ENCODE measurements at regions not wholly inside any gene's neighbourhood (a gene's known extent, or its start where the extent isn't known, plus 50 kb on each side); places are given as distances from the start of the nearest gene placed in this dataset.

DNA sequence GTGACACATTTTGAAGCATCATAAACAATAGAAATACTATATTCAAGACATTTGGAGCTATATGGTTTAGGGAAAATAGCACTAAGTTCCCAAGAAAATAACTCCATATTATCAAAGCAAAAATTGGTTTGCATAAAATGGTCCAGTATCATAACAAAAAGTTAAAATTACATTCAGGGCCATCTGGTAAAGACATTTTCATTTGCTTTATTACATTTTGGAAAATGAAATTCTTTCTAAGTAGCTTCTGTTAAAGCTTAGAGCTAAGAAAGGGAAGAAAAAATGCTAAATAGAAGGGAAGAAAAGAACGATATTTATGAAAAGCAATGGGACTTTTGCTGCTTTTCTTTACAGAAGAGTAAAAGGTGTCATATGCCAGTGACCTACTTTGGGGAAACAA, 155.4 kb upstream of the GOT2 start:
- Histone ChIP-seq H4K20me1 (ENCODE audit: insufficient read depth, low read length) (no peaks in the 10 kb centered on the region), H3K4me2 (ENCODE audit: low read depth, low read length) (no peak overlapping the region), H3K36me3 (replicated peaks; ENCODE audit: insufficient read depth, low read length) (no peaks in the 10 kb centered on the region), H3K4me1 (ENCODE audit: low read length) (no peaks in the 10 kb centered on the region), H3K4me3 (ENCODE audit: low read length) (no peak overlapping the region), H2AFZ (ENCODE audit: low read length) (no peak overlapping the region), H3K9ac (ENCODE audit: low read length) (no peak overlapping the region), H3F3A (ENCODE audit: insufficient read depth, low read length) (no peaks in the 10 kb centered on the region), H3K79me2 (ENCODE audit: low read length) (no peaks in the 10 kb centered on the region), H3K9me3 (replicated peaks; ENCODE audit: insufficient read depth, low read length) (no peaks in the 10 kb centered on the region), H3K9me2 (replicated peaks; ENCODE audit: insufficient read depth, low read length) (no peaks in the 10 kb centered on the region), H3K27ac (ENCODE audit: low read length) (no peak overlapping the region), H3K27me3 (replicated peaks; ENCODE audit: insufficient read depth, low read length) (no peaks in the 10 kb centered on the region)
- no peak for DNase-seq
- TF ChIP-seq EZH2 (optimal IDR thresholded peaks at IDR 0.05; ENCODE audit: low read depth, low read length) (no peak), EZH2phosphoT487 (IDR thresholded peaks at IDR 0.05; ENCODE audit: low read length) (no peak)
- TF ChIP-seq, protein P1, sequence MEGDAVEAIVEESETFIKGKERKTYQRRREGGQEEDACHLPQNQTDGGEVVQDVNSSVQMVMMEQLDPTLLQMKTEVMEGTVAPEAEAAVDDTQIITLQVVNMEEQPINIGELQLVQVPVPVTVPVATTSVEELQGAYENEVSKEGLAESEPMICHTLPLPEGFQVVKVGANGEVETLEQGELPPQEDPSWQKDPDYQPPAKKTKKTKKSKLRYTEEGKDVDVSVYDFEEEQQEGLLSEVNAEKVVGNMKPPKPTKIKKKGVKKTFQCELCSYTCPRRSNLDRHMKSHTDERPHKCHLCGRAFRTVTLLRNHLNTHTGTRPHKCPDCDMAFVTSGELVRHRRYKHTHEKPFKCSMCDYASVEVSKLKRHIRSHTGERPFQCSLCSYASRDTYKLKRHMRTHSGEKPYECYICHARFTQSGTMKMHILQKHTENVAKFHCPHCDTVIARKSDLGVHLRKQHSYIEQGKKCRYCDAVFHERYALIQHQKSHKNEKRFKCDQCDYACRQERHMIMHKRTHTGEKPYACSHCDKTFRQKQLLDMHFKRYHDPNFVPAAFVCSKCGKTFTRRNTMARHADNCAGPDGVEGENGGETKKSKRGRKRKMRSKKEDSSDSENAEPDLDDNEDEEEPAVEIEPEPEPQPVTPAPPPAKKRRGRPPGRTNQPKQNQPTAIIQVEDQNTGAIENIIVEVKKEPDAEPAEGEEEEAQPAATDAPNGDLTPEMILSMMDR (IDR thresholded peaks at IDR 0.05; ENCODE audit: low read length), result no peak

DNA sequence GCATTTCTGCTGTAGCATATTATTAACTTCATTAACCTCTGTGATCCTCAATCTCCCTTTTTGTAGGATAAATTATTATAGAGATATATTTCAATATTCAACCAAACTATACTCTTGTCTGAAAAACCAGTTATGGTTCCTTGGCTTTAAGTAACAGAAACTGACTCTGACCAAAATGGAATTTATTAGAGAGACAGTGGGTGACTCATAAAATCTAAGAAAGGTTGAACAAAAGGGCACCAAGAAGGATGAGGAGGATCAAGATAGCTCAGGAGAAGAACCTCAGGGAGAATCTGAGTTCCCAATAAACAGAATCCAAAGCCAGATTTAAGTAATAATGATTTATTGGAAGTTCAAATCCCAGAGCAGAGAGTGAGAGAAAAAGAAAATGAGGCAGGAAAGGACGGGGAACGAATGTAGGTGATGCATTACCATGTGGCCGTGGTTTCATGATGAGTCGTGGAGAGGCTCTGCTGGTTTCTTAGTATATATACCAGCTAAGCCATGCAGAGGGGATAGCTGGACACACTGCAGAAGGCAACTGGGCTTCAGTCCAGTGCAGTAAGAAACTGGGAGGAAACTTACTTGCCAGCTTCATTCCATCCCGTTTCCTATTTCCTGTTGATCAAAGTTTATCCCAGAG, 151.5 kb upstream of the GOT2 start:
- Histone ChIP-seq H3K79me2 (ENCODE audit: low read length) (no peaks in the 10 kb centered on the region), H3K27ac (ENCODE audit: low read length) (no peak overlapping the region), H3K9me3 (replicated peaks; ENCODE audit: insufficient read depth, low read length) (no peaks in the 10 kb centered on the region), H3K4me3 (ENCODE audit: low read length) (no peak overlapping the region), H3K27me3 (replicated peaks; ENCODE audit: insufficient read depth, low read length) (no peaks in the 10 kb centered on the region), H3K9me2 (replicated peaks; ENCODE audit: insufficient read depth, low read length) (no peaks in the 10 kb centered on the region), H3K4me2 (ENCODE audit: low read depth, low read length) (no peak overlapping the region), H2AFZ (ENCODE audit: low read length) (no peak overlapping the region), H3F3A (ENCODE audit: insufficient read depth, low read length) (no peaks in the 10 kb centered on the region), H3K4me1 (ENCODE audit: low read length) (no peaks in the 10 kb centered on the region), H4K20me1 (ENCODE audit: insufficient read depth, low read length) (no peaks in the 10 kb centered on the region), H3K9ac (ENCODE audit: low read length) (no peak overlapping the region), H3K36me3 (replicated peaks; ENCODE audit: insufficient read depth, low read length) (no peaks in the 10 kb centered on the region)
- TF ChIP-seq EZH2 (optimal IDR thresholded peaks at IDR 0.05; ENCODE audit: low read depth, low read length), result no peak
- TF ChIP-seq EZH2phosphoT487 (IDR thresholded peaks at IDR 0.05; ENCODE audit: low read length), result no peak
- TF ChIP-seq, protein P1 (IDR thresholded peaks at IDR 0.05; ENCODE audit: low read length), result no peak
- no peak for DNase-seq

DNA sequence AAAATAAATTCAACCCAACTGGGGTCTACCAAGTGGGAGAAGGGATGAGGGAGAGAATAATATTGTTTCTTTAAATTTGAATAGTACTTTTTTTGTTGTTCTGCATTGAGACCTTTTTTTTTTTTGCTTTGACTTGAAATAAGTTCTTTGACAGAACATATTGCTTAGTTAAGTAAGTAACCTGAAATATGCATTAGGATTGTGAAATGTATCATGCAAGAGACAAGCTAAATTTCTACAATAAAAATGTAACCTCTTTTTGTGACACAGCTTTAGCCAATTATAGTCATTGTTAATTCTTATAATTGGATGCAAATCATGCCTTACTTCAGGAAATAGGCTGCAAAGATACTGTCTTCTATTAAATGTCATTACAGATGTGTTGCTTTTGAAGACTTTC, 150.0 kb upstream of the GOT2 start:
- H3K9ac ChIP-seq (ENCODE audit: low read length), result no peak overlapping the region
- no peaks in the 10 kb centered on the region for H3K9me3 ChIP-seq (replicated peaks; ENCODE audit: insufficient read depth, low read length)
- H3K4me3 ChIP-seq (ENCODE audit: low read length), result no peak overlapping the region
- H2AFZ ChIP-seq (ENCODE audit: low read length), result no peak overlapping the region
- no peaks in the 10 kb centered on the region for H3K4me1 ChIP-seq (ENCODE audit: low read length)
- no peaks in the 10 kb centered on the region for H3K79me2 ChIP-seq (ENCODE audit: low read length)
- H3K27ac ChIP-seq (ENCODE audit: low read length), result no peak overlapping the region
- H3K27me3 ChIP-seq (replicated peaks; ENCODE audit: insufficient read depth, low read length), result no peaks in the 10 kb centered on the region
- DNase-seq, result no peak
- no peaks in the 10 kb centered on the region for H4K20me1 ChIP-seq (ENCODE audit: insufficient read depth, low read length)
- no peak overlapping the region for H3K4me2 ChIP-seq (ENCODE audit: low read depth, low read length)
- no peaks in the 10 kb centered on the region for H3K9me2 ChIP-seq (replicated peaks; ENCODE audit: insufficient read depth, low read length)
- TF ChIP-seq EZH2 (optimal IDR thresholded peaks at IDR 0.05; ENCODE audit: low read depth, low read length) (no peak), EZH2phosphoT487 (IDR thresholded peaks at IDR 0.05; ENCODE audit: low read length) (no peak)
- TF ChIP-seq, protein P1 (IDR thresholded peaks at IDR 0.05; ENCODE audit: low read length), result no peak
- H3F3A ChIP-seq (ENCODE audit: insufficient read depth, low read length), result no peaks in the 10 kb centered on the region
- no peaks in the 10 kb centered on the region for H3K36me3 ChIP-seq (replicated peaks; ENCODE audit: insufficient read depth, low read length)
